MM.1S (cell line): ENCODE measurements at regions not wholly inside any gene's neighbourhood (a gene's known extent, or its start where the extent isn't known, plus 50 kb on each side); places are given as distances from the start of the nearest gene placed in this dataset.
"Not testable (repeated sequence)": the region's sequence is repeated elsewhere in the genome, so short reads cannot be mapped to it uniquely, and the experiment has no call there.

Experiments
- DNase-seq: peaks from one replicate; pipeline ENCODE4 v3.0.0-alpha.2; 2015
- H2AFZ ChIP-seq: fragments of 300-600 bp; sonication (generic); 2 replicates; pipeline ENCODE4 v1.6.0; 2016; ENCODE audit warnings: antibody characterized with exemption, low read length
- H3F3A ChIP-seq: fragments of 300-600 bp; sonication (generic); 2 replicates; pipeline ENCODE4 v1.6.1; 2016; ENCODE audit warnings: mild to moderate bottlenecking, antibody characterized with exemption, low read length, moderate library complexity, mixed read lengths; ENCODE audit not compliant: insufficient read depth
- H3K27ac ChIP-seq: fragments of 300-600 bp; sonication (generic); 2 replicates; pipeline ENCODE4 v1.5.1; 2016; ENCODE audit warnings: mild to moderate bottlenecking, low read length
- H3K27me3 ChIP-seq: fragments of 300-600 bp; sonication (generic); replicated peaks from 2 replicates; pipeline ENCODE4 v1.6.0; 2016; ENCODE audit warnings: low read length; ENCODE audit not compliant: insufficient read depth
- H3K36me3 ChIP-seq: fragments of 300-600 bp; sonication (generic); replicated peaks from 2 replicates; pipeline ENCODE4 v1.6.1; 2016; ENCODE audit warnings: mild to moderate bottlenecking, low read length, mixed read lengths; ENCODE audit not compliant: insufficient read depth
- H3K4me1 ChIP-seq: fragments of 300-600 bp; sonication (generic); 2 replicates; pipeline ENCODE4 v1.6.1; 2016; ENCODE audit warnings: low read length, mixed read lengths
- H3K4me2 ChIP-seq: fragments of 300-600 bp; sonication (generic); 2 replicates; pipeline ENCODE4 v1.6.0; 2016; ENCODE audit warnings: low read depth, low read length
- H3K4me3 ChIP-seq: fragments of 300-600 bp; sonication (generic); 2 replicates; pipeline ENCODE4 v1.5.1; 2016; ENCODE audit warnings: low read length, mixed read lengths
- H3K79me2 ChIP-seq: fragments of 300-600 bp; sonication (generic); 2 replicates; pipeline ENCODE4 v1.6.1; 2016; ENCODE audit warnings: mixed run types, low read length, mixed read lengths
- H3K9ac ChIP-seq: fragments of 300-600 bp; sonication (generic); 2 replicates; pipeline ENCODE4 v1.6.1; 2016; ENCODE audit warnings: low read length, mixed read lengths
- H3K9me2 ChIP-seq: fragments of 300-600 bp; sonication (generic); replicated peaks from 2 replicates; pipeline ENCODE4 v1.6.1; 2016; ENCODE audit warnings: mild to moderate bottlenecking, low read length, mixed read lengths; ENCODE audit not compliant: insufficient read depth
- H3K9me3 ChIP-seq: fragments of 300-600 bp; sonication (generic); replicated peaks from 2 replicates; pipeline ENCODE4 v1.6.1; 2016; ENCODE audit warnings: mild to moderate bottlenecking, low read length, mixed read lengths; ENCODE audit not compliant: insufficient read depth
- H4K20me1 ChIP-seq: fragments of 300-600 bp; sonication (generic); 2 replicates; pipeline ENCODE4 v1.6.1; 2016; ENCODE audit warnings: mild to moderate bottlenecking, low read length, moderate library complexity, mixed read lengths; ENCODE audit not compliant: insufficient read depth
- EZH2 ChIP-seq: fragments of 300-600 bp; sonication (generic); optimal IDR thresholded peaks from 2 replicates; pipeline ENCODE3; 2017; ENCODE audit warnings: low read depth, mild to moderate bottlenecking, antibody characterized with exemption, low read length, mixed read lengths
- EZH2phosphoT487 ChIP-seq: fragments of 300-600 bp; sonication (generic); IDR thresholded peaks from 2 replicates; pipeline ENCODE4 v1.6.1; 2018; ENCODE audit warnings: antibody characterized with exemption, low read length
- TF ChIP-seq, protein P1 (sequence below): fragments of 300-600 bp; sonication (generic); IDR thresholded peaks from 2 replicates; pipeline ENCODE4 v1.5.1; 2016; ENCODE audit warnings: antibody characterized with exemption, low read length, mixed read lengths

- TF ChIP-seq, protein P1, sequence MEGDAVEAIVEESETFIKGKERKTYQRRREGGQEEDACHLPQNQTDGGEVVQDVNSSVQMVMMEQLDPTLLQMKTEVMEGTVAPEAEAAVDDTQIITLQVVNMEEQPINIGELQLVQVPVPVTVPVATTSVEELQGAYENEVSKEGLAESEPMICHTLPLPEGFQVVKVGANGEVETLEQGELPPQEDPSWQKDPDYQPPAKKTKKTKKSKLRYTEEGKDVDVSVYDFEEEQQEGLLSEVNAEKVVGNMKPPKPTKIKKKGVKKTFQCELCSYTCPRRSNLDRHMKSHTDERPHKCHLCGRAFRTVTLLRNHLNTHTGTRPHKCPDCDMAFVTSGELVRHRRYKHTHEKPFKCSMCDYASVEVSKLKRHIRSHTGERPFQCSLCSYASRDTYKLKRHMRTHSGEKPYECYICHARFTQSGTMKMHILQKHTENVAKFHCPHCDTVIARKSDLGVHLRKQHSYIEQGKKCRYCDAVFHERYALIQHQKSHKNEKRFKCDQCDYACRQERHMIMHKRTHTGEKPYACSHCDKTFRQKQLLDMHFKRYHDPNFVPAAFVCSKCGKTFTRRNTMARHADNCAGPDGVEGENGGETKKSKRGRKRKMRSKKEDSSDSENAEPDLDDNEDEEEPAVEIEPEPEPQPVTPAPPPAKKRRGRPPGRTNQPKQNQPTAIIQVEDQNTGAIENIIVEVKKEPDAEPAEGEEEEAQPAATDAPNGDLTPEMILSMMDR, result no peak
- TF ChIP-seq EZH2 (no peak), EZH2phosphoT487 (no peak)
- no peak for DNase-seq
- H3K9me2 ChIP-seq, result no peaks in the 10 kb centered on the region
Observed at GRCh38 chr17:53217311-53217710, 605.4 kb upstream of the KIF2B start.

DNA sequence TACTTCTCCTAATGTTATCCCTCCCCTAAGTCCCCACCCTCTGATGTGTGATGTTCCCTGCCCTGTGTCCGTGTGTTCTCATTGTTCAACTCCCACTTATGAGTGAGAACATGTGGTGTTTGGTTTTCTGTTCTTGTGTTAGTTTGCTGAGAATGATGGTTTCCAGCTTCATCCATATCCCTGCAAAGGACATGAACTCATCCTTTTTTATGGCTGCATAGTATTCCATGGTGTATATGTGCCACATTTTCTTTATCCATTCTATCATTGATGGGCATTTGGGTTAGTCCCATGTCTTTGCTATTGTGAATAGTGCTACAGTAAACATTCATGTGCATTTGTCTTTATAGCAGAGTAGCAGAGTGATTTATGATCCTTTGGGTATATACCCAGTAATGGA lies 613.8 kb upstream of the KIF2B start:
- not testable (repeated sequence) for H3K9ac ChIP-seq, H3K4me3 ChIP-seq, H3K4me2 ChIP-seq, H3K27ac ChIP-seq, H2AFZ ChIP-seq, H3K4me1 ChIP-seq, H4K20me1 ChIP-seq, H3F3A ChIP-seq, H3K9me3 ChIP-seq, H3K9me2 ChIP-seq, DNase-seq, H3K36me3 ChIP-seq, H3K27me3 ChIP-seq, H3K79me2 ChIP-seq

More at GRCh38 chr17:53217311-53217710, 605.4 kb upstream of the KIF2B start:
- no peak overlapping the region for H3K27ac ChIP-seq
- no peaks in the 10 kb centered on the region for H3K79me2 ChIP-seq
- no peaks in the 10 kb centered on the region for H3K36me3 ChIP-seq
- H3K9me3 ChIP-seq, result no peaks in the 10 kb centered on the region
- no peak overlapping the region for H3K4me3 ChIP-seq
- no peak overlapping the region for H3K4me2 ChIP-seq
- no peaks in the 10 kb centered on the region for H3K4me1 ChIP-seq
- no peak overlapping the region for H3K9ac ChIP-seq
- H2AFZ ChIP-seq, result no peak overlapping the region
- H3K27me3 ChIP-seq, result no peaks in the 10 kb centered on the region
- H4K20me1 ChIP-seq, result no peaks in the 10 kb centered on the region
- no peaks in the 10 kb centered on the region for H3F3A ChIP-seq

- H3K4me2 ChIP-seq, result no peak overlapping the region
- no peaks in the 10 kb centered on the region for H4K20me1 ChIP-seq
- no peaks in the 10 kb centered on the region for H3K36me3 ChIP-seq
- no peaks in the 10 kb centered on the region for H3K9me3 ChIP-seq
- no peaks in the 10 kb centered on the region for H3K27me3 ChIP-seq
- TF ChIP-seq, protein P1, result no peak
- TF ChIP-seq EZH2phosphoT487 (no peak), EZH2 (no peak)
- no peaks in the 10 kb centered on the region for H3K79me2 ChIP-seq
- H3K9me2 ChIP-seq, result no peaks in the 10 kb centered on the region
- no peaks in the 10 kb centered on the region for H3K4me1 ChIP-seq
- no peak overlapping the region for H2AFZ ChIP-seq
- H3K4me3 ChIP-seq, result no peak overlapping the region
- no peak for DNase-seq
- no peaks in the 10 kb centered on the region for H3F3A ChIP-seq
- H3K9ac ChIP-seq, result no peak overlapping the region
- no peak overlapping the region for H3K27ac ChIP-seq
Observed at GRCh38 chr17:53193044-53193443, 629.7 kb upstream of the KIF2B start.

DNA sequence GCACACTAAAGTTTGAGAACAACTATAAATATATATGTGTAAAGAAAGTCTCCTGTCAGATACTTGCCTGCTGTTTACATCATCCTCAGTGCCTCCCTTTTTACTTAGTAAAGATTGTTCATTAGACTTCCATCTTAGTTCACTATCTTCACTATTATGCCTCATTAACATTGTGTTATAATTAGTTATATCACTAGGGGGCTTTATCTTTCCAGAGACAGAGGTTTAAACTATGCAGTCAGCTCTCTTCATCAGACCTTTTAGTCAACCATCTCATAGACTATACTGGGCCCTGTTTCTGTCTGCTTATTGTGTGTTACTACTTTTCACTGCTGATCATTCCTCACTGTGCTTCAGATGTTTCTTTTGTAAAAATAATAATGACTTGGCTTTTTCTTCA lies 630.8 kb upstream of the KIF2B start:
- no peaks in the 10 kb centered on the region for H3F3A ChIP-seq
- no peaks in the 10 kb centered on the region for H3K9me2 ChIP-seq
- no peak overlapping the region for H3K9ac ChIP-seq
- H3K36me3 ChIP-seq, result no peaks in the 10 kb centered on the region
- H3K4me3 ChIP-seq, result no peak overlapping the region
- no peaks in the 10 kb centered on the region for H3K27me3 ChIP-seq
- H3K9me3 ChIP-seq, result no peaks in the 10 kb centered on the region
- DNase-seq, result peak; percentile 15
- no peaks in the 10 kb centered on the region for H3K79me2 ChIP-seq
- no peak overlapping the region for H3K27ac ChIP-seq
- H3K4me1 ChIP-seq, result no peaks in the 10 kb centered on the region
- TF ChIP-seq, protein P1, result peak; percentile 29
- no peak for TF ChIP-seq EZH2
- H2AFZ ChIP-seq, result no peak overlapping the region
- H3K4me2 ChIP-seq, result no peak overlapping the region
- H4K20me1 ChIP-seq, result no peaks in the 10 kb centered on the region
